ENCODE measurements at regions not wholly inside any gene's neighbourhood (a gene's known extent, or its start where the extent isn't known, plus 50 kb on each side); places are given as distances from the start of the nearest gene placed in this dataset.

GRCh38 chr6:119802464-119802863 lies 452.9 kb upstream of the MAN1A1 start:
- Histone ChIP-seq H3K4me1 (ENCODE audit: control insufficient read depth, insufficient read depth, low read length) (peaks cover 12% of the 10 kb centered on the region), H3K4me3 (ENCODE audit: low read length) (no peak overlapping the region), H3K27me3 (replicated peaks; ENCODE audit: control insufficient read depth, insufficient read depth, low read length) (no peaks in the 10 kb centered on the region), H3K36me3 (ENCODE audit: control insufficient read depth, insufficient read depth, low read length, severe bottlenecking) (no peaks in the 10 kb centered on the region), H3K9ac (ENCODE audit: low read length) (no peak overlapping the region), H3K9me3 (ENCODE audit: control insufficient read depth, low read length) (no peaks in the 10 kb centered on the region)
- no peak for DNase-seq (ENCODE audit: low read depth)

GRCh38 chr6:119801056-119801455 lies 451.5 kb upstream of the MAN1A1 start:
- Histone ChIP-seq H3K9ac (ENCODE audit: low read length) (no peak overlapping the region), H3K27me3 (replicated peaks; ENCODE audit: control insufficient read depth, insufficient read depth, low read length) (no peaks in the 10 kb centered on the region), H3K9me3 (ENCODE audit: control insufficient read depth, low read length) (no peaks in the 10 kb centered on the region), H3K36me3 (ENCODE audit: control insufficient read depth, insufficient read depth, low read length, severe bottlenecking) (no peaks in the 10 kb centered on the region), H3K4me1 (ENCODE audit: control insufficient read depth, insufficient read depth, low read length) (peaks cover 12% of the 10 kb centered on the region), H3K4me3 (ENCODE audit: low read length) (no peak overlapping the region)
- DNase-seq (ENCODE audit: low read depth): no peak

- no peak for DNase-seq (ENCODE audit: low read depth)
- H3K9me3 ChIP-seq (ENCODE audit: control insufficient read depth, low read length): no peaks in the 10 kb centered on the region
- H3K9ac ChIP-seq (ENCODE audit: low read length): no peak overlapping the region
- no peak overlapping the region for H3K4me3 ChIP-seq (ENCODE audit: low read length)
- no peaks in the 10 kb centered on the region for H3K27me3 ChIP-seq (replicated peaks; ENCODE audit: control insufficient read depth, insufficient read depth, low read length)
- no peaks in the 10 kb centered on the region for H3K36me3 ChIP-seq (ENCODE audit: control insufficient read depth, insufficient read depth, low read length, severe bottlenecking)
- H3K4me1 ChIP-seq (ENCODE audit: control insufficient read depth, insufficient read depth, low read length): peaks cover 12% of the 10 kb centered on the region
Observed at GRCh38 chr6:119800526-119800925, 451.0 kb upstream of the MAN1A1 start.

DNA sequence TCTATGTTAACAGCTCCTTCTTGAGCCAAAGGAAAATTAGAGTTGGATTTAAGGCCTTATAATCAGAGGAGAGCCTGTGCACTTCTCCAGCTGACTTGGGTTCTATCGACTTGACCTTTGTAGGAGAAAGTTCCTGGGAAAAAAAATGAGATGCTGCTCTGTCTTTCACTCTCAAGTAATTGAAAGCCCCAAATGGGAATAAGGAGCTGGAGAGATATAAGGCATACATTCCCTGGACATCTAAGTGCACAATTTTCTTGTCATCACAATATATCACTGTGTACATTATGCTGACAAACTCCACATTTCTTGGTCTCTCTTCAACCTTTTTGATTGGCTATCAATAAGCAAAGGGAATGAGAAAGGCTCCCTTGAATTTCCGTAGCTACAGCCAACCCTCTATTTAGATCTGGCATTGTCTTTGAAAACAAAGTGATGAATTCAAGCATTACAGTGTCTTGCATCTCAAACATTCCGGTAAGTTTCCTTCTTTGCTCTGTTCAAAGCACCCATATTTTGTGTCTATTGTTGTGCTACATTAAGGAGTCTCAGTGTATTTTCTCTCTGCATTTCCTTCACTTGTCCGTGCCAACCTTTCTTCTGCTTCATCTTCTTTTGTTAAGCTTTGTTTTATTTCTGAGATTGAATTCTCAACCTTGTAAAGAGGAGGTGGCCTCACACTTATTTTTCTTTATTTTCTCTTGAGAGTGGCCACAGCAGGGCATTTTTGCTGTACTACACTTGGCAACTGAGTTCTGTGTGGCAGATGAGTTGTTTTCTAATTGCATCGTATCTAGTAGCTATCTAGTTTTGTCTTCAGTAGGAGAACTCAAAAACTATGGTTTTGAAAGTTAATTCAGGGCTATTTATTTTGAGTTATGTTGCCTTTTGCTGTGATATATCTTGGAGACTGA lies 450.3 kb upstream of the MAN1A1 start:
- H3K4me1 ChIP-seq (ENCODE audit: control insufficient read depth, insufficient read depth, low read length): peaks cover 12% of the 10 kb centered on the region
- H3K9ac ChIP-seq (ENCODE audit: low read length): no peak overlapping the region
- H3K36me3 ChIP-seq (ENCODE audit: control insufficient read depth, insufficient read depth, low read length, severe bottlenecking): no peaks in the 10 kb centered on the region
- H3K4me3 ChIP-seq (ENCODE audit: low read length): no peak overlapping the region
- H3K9me3 ChIP-seq (ENCODE audit: control insufficient read depth, low read length): no peaks in the 10 kb centered on the region
- no peaks in the 10 kb centered on the region for H3K27me3 ChIP-seq (replicated peaks; ENCODE audit: control insufficient read depth, insufficient read depth, low read length)
- no peak for DNase-seq (ENCODE audit: low read depth)

DNA sequence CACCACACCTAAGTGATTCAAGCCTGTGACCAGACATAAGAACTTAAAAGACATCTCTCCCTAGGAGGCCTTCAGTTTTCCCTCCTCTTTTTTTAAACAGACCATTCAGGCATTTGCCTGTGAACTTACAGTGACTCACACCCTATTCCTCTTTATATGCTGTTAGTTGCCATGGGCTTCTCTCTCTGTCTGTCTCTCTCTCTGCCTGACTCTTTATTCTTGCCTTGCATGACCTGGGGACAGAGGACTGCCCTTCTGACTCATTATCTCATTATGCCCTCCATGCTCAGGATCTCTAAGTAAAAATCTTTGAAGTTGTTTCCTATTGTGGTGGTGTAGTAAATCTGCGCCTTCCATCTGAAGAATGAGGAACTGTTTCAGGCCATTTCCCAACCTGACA lies 442.2 kb upstream of the MAN1A1 start:
- H3K4me3 ChIP-seq (ENCODE audit: low read length): no peak overlapping the region
- no peaks in the 10 kb centered on the region for H3K9me3 ChIP-seq (ENCODE audit: control insufficient read depth, low read length)
- no peaks in the 10 kb centered on the region for H3K27me3 ChIP-seq (replicated peaks; ENCODE audit: control insufficient read depth, insufficient read depth, low read length)
- no peak for DNase-seq (ENCODE audit: low read depth)
- H3K36me3 ChIP-seq (ENCODE audit: control insufficient read depth, insufficient read depth, low read length, severe bottlenecking): no peaks in the 10 kb centered on the region
- H3K4me1 ChIP-seq (ENCODE audit: control insufficient read depth, insufficient read depth, low read length): peaks cover 3% of the 10 kb centered on the region
- no peak overlapping the region for H3K9ac ChIP-seq (ENCODE audit: low read length)

DNA sequence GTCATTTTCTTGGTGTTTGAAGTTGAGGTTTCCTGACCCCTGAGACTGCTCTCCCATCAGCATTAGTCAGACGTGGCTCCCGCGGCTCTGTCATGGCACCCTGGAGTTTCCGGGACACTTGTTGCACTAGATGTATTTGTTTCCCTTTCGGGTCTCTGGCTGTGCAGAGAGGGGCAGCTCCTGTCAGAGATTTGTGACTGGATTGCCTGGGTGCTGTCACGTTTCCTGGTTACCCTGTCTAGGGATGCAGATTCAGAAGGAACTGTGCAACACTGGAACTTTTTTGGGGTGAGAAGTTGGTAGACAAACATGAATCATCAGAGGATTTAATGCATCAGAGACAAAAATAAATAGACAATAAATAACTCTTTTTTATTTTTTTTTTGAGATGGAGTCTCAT lies 431.8 kb upstream of the MAN1A1 start:
- no peak overlapping the region for H3K9ac ChIP-seq (ENCODE audit: low read length)
- H3K27me3 ChIP-seq (replicated peaks; ENCODE audit: control insufficient read depth, insufficient read depth, low read length): no peaks in the 10 kb centered on the region
- H3K4me3 ChIP-seq (ENCODE audit: low read length): no peak overlapping the region
- no peak for DNase-seq (ENCODE audit: low read depth)
- H3K36me3 ChIP-seq (ENCODE audit: control insufficient read depth, insufficient read depth, low read length, severe bottlenecking): no peaks in the 10 kb centered on the region
- H3K4me1 ChIP-seq (ENCODE audit: control insufficient read depth, insufficient read depth, low read length): no peaks in the 10 kb centered on the region
- no peaks in the 10 kb centered on the region for H3K9me3 ChIP-seq (ENCODE audit: control insufficient read depth, low read length)

DNA sequence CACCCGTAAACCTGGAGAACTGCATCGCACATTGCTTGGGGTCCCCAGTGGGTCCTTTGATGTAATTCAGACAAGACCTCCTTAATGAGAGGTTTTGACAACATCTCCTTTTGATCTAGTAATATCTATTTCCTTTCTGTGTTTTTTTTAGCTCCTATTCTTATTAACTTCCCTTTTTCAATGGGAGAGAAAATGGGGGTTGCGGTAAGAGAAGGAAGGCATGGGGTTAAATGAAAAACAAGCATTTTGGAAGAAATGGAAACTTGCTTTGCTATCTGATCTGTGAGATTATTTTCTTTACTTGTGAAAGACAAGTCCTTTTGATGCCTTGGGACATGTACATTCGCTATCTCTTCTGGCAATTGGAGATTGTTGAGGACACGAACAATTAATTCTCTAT lies 418.6 kb upstream of the MAN1A1 start:
- no peaks in the 10 kb centered on the region for H3K36me3 ChIP-seq (ENCODE audit: control insufficient read depth, insufficient read depth, low read length, severe bottlenecking)
- no peaks in the 10 kb centered on the region for H3K4me1 ChIP-seq (ENCODE audit: control insufficient read depth, insufficient read depth, low read length)
- H3K4me3 ChIP-seq (ENCODE audit: low read length): no peak overlapping the region
- peaks cover 15% of the 10 kb centered on the region for H3K9me3 ChIP-seq (ENCODE audit: control insufficient read depth, low read length)
- DNase-seq (ENCODE audit: low read depth): no peak
- H3K9ac ChIP-seq (ENCODE audit: low read length): no peak overlapping the region
- no peaks in the 10 kb centered on the region for H3K27me3 ChIP-seq (replicated peaks; ENCODE audit: control insufficient read depth, insufficient read depth, low read length)

DNA sequence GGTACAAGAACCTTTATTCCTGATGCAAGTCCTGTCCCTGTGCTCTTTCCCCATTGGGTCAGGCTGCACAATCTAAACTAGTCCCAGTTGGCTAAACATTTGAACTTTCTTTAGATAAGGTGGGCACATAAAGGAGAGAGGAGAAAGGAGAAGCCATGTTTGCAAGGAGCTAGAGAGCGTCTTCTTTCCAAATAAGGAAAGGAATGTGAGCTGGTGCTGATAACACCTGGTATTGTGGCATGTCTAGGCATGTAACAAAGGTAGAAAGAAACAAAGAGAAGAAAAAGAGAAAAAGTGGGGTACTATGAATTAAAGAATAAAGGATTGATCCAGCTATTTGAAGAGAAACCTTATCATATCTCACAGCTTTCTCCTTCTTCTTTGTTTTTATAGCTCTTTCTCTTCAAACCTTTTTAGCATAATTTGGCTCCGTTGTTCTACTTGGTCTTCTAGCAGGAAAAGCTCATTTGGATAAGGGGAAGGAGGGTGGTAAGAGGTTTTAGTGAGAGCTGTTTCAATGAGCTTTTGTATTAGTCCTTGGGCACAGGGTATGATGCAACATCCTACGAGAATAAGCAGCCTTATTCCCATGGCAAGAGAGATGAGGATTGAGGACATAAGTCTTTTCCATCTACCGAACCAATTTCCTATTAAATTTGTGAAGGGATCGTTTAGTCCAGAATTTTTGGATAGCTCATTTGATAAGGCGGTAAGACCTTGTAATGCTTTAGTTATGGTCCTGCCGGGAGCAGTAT lies 415.5 kb upstream of the MAN1A1 start:
- no peaks in the 10 kb centered on the region for H3K36me3 ChIP-seq (ENCODE audit: control insufficient read depth, insufficient read depth, low read length, severe bottlenecking)
- no peaks in the 10 kb centered on the region for H3K27me3 ChIP-seq (replicated peaks; ENCODE audit: control insufficient read depth, insufficient read depth, low read length)
- H3K4me3 ChIP-seq (ENCODE audit: low read length): no peak overlapping the region
- H3K9ac ChIP-seq (ENCODE audit: low read length): no peak overlapping the region
- H3K4me1 ChIP-seq (ENCODE audit: control insufficient read depth, insufficient read depth, low read length): no peaks in the 10 kb centered on the region
- peaks cover under 1% of the 10 kb centered on the region for H3K9me3 ChIP-seq (ENCODE audit: control insufficient read depth, low read length)
- no peak for DNase-seq (ENCODE audit: low read depth)

GRCh38 chr6:119760046-119760445 lies 410.5 kb upstream of the MAN1A1 start:
- Histone ChIP-seq H3K4me3 (ENCODE audit: low read length) (no peak overlapping the region), H3K4me1 (ENCODE audit: control insufficient read depth, insufficient read depth, low read length) (peaks cover 5% of the 10 kb centered on the region), H3K27me3 (replicated peaks; ENCODE audit: control insufficient read depth, insufficient read depth, low read length) (no peaks in the 10 kb centered on the region), H3K9ac (ENCODE audit: low read length) (no peak overlapping the region), H3K36me3 (ENCODE audit: control insufficient read depth, insufficient read depth, low read length, severe bottlenecking) (no peaks in the 10 kb centered on the region), H3K9me3 (ENCODE audit: control insufficient read depth, low read length) (no peaks in the 10 kb centered on the region)
- no peak for DNase-seq (ENCODE audit: low read depth)

DNA sequence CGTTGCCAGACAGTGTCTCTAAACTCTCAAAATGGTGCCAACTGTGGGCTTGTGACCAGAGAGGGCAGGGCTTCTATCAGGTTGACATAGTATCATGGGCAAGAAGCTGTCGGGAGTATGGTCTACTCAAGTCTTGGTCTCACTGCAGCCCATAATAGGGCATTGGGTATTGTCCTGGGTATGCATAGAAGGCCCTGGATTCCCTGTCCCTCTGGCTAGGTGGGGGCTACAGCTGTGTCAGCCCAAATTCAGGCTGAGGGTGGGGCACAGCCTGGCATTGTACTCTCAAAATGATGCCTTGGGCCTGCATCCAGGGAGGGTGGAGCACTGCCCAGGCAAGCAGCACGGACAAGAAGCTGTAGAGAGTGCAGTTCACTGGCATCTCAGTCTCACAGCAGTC lies 408.8 kb upstream of the MAN1A1 start:
- Histone ChIP-seq H3K4me3 (ENCODE audit: low read length) (no peak overlapping the region), H3K9me3 (ENCODE audit: control insufficient read depth, low read length) (no peaks in the 10 kb centered on the region), H3K27me3 (replicated peaks; ENCODE audit: control insufficient read depth, insufficient read depth, low read length) (no peaks in the 10 kb centered on the region), H3K36me3 (ENCODE audit: control insufficient read depth, insufficient read depth, low read length, severe bottlenecking) (no peaks in the 10 kb centered on the region), H3K4me1 (ENCODE audit: control insufficient read depth, insufficient read depth, low read length) (peaks cover 5% of the 10 kb centered on the region), H3K9ac (ENCODE audit: low read length) (no peak overlapping the region)
- DNase-seq (ENCODE audit: low read depth): no peak

GRCh38 chr6:119757467-119757866 lies 407.9 kb upstream of the MAN1A1 start:
- Histone ChIP-seq H3K9ac (ENCODE audit: low read length) (no peak overlapping the region), H3K27me3 (replicated peaks; ENCODE audit: control insufficient read depth, insufficient read depth, low read length) (no peaks in the 10 kb centered on the region), H3K9me3 (ENCODE audit: control insufficient read depth, low read length) (no peaks in the 10 kb centered on the region), H3K4me1 (ENCODE audit: control insufficient read depth, insufficient read depth, low read length) (peaks cover 5% of the 10 kb centered on the region), H3K4me3 (ENCODE audit: low read length) (no peak overlapping the region), H3K36me3 (ENCODE audit: control insufficient read depth, insufficient read depth, low read length, severe bottlenecking) (no peaks in the 10 kb centered on the region)
- DNase-seq (ENCODE audit: low read depth): no peak

Data from adipocyte (in vitro differentiated cells).